Upper lobe of left lung (tissue), 4 donors: ENCODE measurements at regions not wholly inside any gene's neighbourhood (a gene's known extent, or its start where the extent isn't known, plus 50 kb on each side); places are given as distances from the start of the nearest gene placed in this dataset.

Source experiments
- CTCF ChIP-seq, 6 experiments: fragments of 450-650 bp in 4 of 6; fragments of 200-600 bp in 2 of 6; sonication (generic) in 2 of 6; IDR thresholded peaks; one replicate each; pipeline ENCODE4 v1.5.1; 2016 to 2019; ENCODE audit warnings: antibody characterized with exemption in 6 of 6
- EP300 ChIP-seq, 4 donors: sonication (generic); formaldehyde crosslinking; IDR thresholded peaks; one replicate each; pipeline ENCODE4 v1.5.1; 2017; ENCODE audit warnings: antibody characterized with exemption in 4 of 4, control low read depth in 2 of 4
- POLR2A ChIP-seq, 4 donors: fragments of 450-650 bp; IDR thresholded peaks; one replicate each; pipeline ENCODE4 v1.5.1; 2016 to 2017; ENCODE audit warnings: antibody characterized with exemption in 4 of 4, mild to moderate bottlenecking in 2 of 4
- POLR2AphosphoS5 ChIP-seq, 2 donors: sonication (generic); formaldehyde crosslinking; IDR thresholded peaks; one replicate each; pipeline ENCODE4 v1.5.1; 2017; ENCODE audit warnings: antibody characterized with exemption in 2 of 2

GRCh38 chr14:29446971-29447370, 480.7 kb downstream of the PRKD1 start:
- TF ChIP-seq POLR2A (IDR thresholded peaks at IDR 0.05), result no peak
- no peak for TF ChIP-seq CTCF (IDR thresholded peaks at IDR 0.05)
- no peak for TF ChIP-seq EP300 (IDR thresholded peaks at IDR 0.05)
- TF ChIP-seq POLR2AphosphoS5 (IDR thresholded peaks at IDR 0.05), result no peak
